HepG2 (cell line): ENCODE measurements at regions not wholly inside any gene's neighbourhood (a gene's known extent, or its start where the extent isn't known, plus 50 kb on each side); places are given as distances from the start of the nearest gene placed in this dataset.

Experiments used
- ATAC-seq: fragments of 200-7000 bp; cut with Tn5 transposase; 3 replicates; pipeline ENCODE4 v1.9.1; 2020; ENCODE audit warnings: mild to moderate bottlenecking, moderate library complexity
- BruUV-seq: library from RNA; stranded (reverse); fragments of 400-500 nt; replicated peaks from 2 replicates; lab custom pipeline; 2021; lab: Mats Ljungman, UMichigan
- CTCF ChIA-PET: fragments of 300-600 bp; formaldehyde crosslinking; extraction: SDS; loops from one replicate; lab custom pipeline; 2021; ENCODE audit warnings: low total read pairs, inconsistent platforms, low intra/inter-chr PET ratio; lab: Yijun Ruan, JAX
- POLR2A ChIA-PET: fragments of 350-600 bp; sonication (Branson Sonifier 250); formaldehyde crosslinking; loops from one replicate; lab custom pipeline; 2020; ENCODE audit warnings: antibody characterized with exemption, inconsistent platforms; lab: Yijun Ruan, JAX
- DNase-seq: peaks from one replicate; pipeline ENCODE4 v3.0.0-alpha.2; 2015; ENCODE audit warnings: low spot score
- FAIRE-seq: peaks from 3 replicates; lab custom pipeline; 2011; peaks lifted over from hg19 to GRCh38; lab: Jason Lieb, UNC
- H2AFZ ChIP-seq: one replicate; pipeline ENCODE4 v1.6.1; 2011; ENCODE audit warnings: low read length, inconsistent platforms
- H3K27ac ChIP-seq: fragments of 300-600 bp; 3 replicates; pipeline ENCODE4 v1.8.0; 2011; ENCODE audit warnings: mixed run types, mild to moderate bottlenecking, mixed read lengths, low read length, inconsistent platforms; ENCODE audit not compliant: insufficient read depth; ENCODE audit errors: extremely low read length
- H3K27me3 ChIP-seq, 2 experiments: fragments of 200-600 bp in 1 of 2; 2 replicates in 1 of 2; 3 replicates in 1 of 2; pipeline versions ENCODE4 v1.6.0 to v1.8.0; 2011; ENCODE audit warnings: low read length in 2 of 2, mild to moderate bottlenecking in 2 of 2, moderate library complexity in 2 of 2, inconsistent platforms in 1 of 2; ENCODE audit not compliant: insufficient read depth in 2 of 2, control insufficient read depth in 1 of 2
- H3K36me3 ChIP-seq, 2 experiments: fragments of 200-600 bp in 1 of 2; replicated peaks in 1 of 2; 2 replicates in 1 of 2; 3 replicates in 1 of 2; pipeline versions ENCODE4 v1.5.1 to v1.8.0; 2011; ENCODE audit warnings: low read length in 2 of 2, inconsistent platforms in 1 of 2; ENCODE audit not compliant: insufficient read depth in 2 of 2, control insufficient read depth in 1 of 2
- H3K4me1 ChIP-seq: 2 replicates; pipeline ENCODE4 v1.5.1; 2012; ENCODE audit warnings: low read length, inconsistent platforms; ENCODE audit not compliant: insufficient read depth
- H3K4me2 ChIP-seq: 2 replicates; pipeline ENCODE4 v1.6.0; 2011; ENCODE audit warnings: low read depth, low read length, inconsistent platforms
- H3K4me3 ChIP-seq, 3 experiments: fragments of 200-600 bp in 1 of 3; sonication (generic), shearing (Covaris generic) in 1 of 3; replicated peaks in 1 of 3; 2 replicates each; pipeline ENCODE4 v1.5.1; 2011 to 2016; ENCODE audit warnings: low read length in 3 of 3, inconsistent platforms in 2 of 3, low read depth in 2 of 3, mild to moderate bottlenecking in 2 of 3, control low read depth in 1 of 3, mixed read lengths in 1 of 3; ENCODE audit not compliant: insufficient read depth in 1 of 3
- H3K79me2 ChIP-seq: one replicate; pipeline ENCODE4 v1.6.1; 2011; ENCODE audit warnings: low read length, inconsistent platforms; ENCODE audit not compliant: insufficient read depth
- H3K9ac ChIP-seq: 2 replicates; pipeline ENCODE4 v1.6.0; 2011; ENCODE audit warnings: mild to moderate bottlenecking, low read depth, low read length, inconsistent platforms; ENCODE audit not compliant: insufficient read depth
- H3K9me3 ChIP-seq: 2 replicates; pipeline ENCODE4 v1.5.1; 2012; ENCODE audit warnings: mild to moderate bottlenecking, low read length
- H4K20me1 ChIP-seq: 2 replicates; pipeline ENCODE4 v1.6.0; 2011; ENCODE audit warnings: inconsistent platforms, mild to moderate bottlenecking, low read length, moderate library complexity; ENCODE audit not compliant: insufficient read depth
- GLMP ChIP-seq: sonication (generic); formaldehyde crosslinking; IDR thresholded peaks from 2 replicates; pipeline ENCODE4 v1.9.0; 2021; ENCODE audit warnings: missing genetic modification reagents, mild to moderate bottlenecking, borderline replicate concordance
- MTF1 ChIP-seq: sonication (generic); formaldehyde crosslinking; IDR thresholded peaks from 2 replicates; pipeline ENCODE4 v1.5.0; 2020; ENCODE audit warnings: missing genetic modification reagents
- NAIF1 ChIP-seq: sonication (generic); formaldehyde crosslinking; IDR thresholded peaks from 2 replicates; pipeline ENCODE4 v1.5.0; 2020; ENCODE audit warnings: mild to moderate bottlenecking, missing genetic modification reagents, borderline replicate concordance
- ZBTB10 ChIP-seq: sonication (generic); formaldehyde crosslinking; IDR thresholded peaks from 2 replicates; pipeline ENCODE4 v1.4.0; 2020; ENCODE audit warnings: missing genetic modification reagents, borderline replicate concordance
- ZFP36L2 ChIP-seq: sonication (generic); formaldehyde crosslinking; IDR thresholded peaks from 2 replicates; pipeline ENCODE4 v1.4.0; 2020; ENCODE audit warnings: missing genetic modification reagents
- ZNF136 ChIP-seq: sonication (generic); formaldehyde crosslinking; IDR thresholded peaks from 2 replicates; pipeline ENCODE4 v1.8.1; 2022; ENCODE audit warnings: low read depth, mild to moderate bottlenecking, moderate library complexity, missing genetic modification reagents
- ZNF251 ChIP-seq: sonication (generic); formaldehyde crosslinking; IDR thresholded peaks from 2 replicates; pipeline ENCODE4 v1.9.0; 2021; ENCODE audit warnings: mild to moderate bottlenecking, missing genetic modification reagents
- ZNF407 ChIP-seq: sonication (generic); formaldehyde crosslinking; IDR thresholded peaks from one replicate; pipeline ENCODE4 v1.5.1; 2020; ENCODE audit warnings: mild to moderate bottlenecking, missing genetic modification reagents; ENCODE audit errors: not compliant biosample characterization
- ZNF547 ChIP-seq: sonication (generic); formaldehyde crosslinking; IDR thresholded peaks from 2 replicates; pipeline ENCODE4 v1.5.1; 2020; ENCODE audit warnings: mild to moderate bottlenecking, missing genetic modification reagents
- ZNF607 ChIP-seq: sonication (generic); formaldehyde crosslinking; IDR thresholded peaks from 2 replicates; pipeline ENCODE4 v1.5.1; 2020; ENCODE audit warnings: missing genetic modification reagents, mild to moderate bottlenecking, borderline replicate concordance
- WGBS: methylation state at CpG from one replicate; pipeline ENCODE4 v1.1.6; 2017; ENCODE audit warnings: low lambda C conversion rate; 5-methylcytosine and 5-hydroxymethylcytosine counted together
- in situ Hi-C: cut with HindIII; loops from 2 replicates; pipeline ENCODE4 v1.10.0; 2017; ENCODE audit warnings: low pct_unique_long_range_greater_than_20kb; ENCODE audit not compliant: extremely low pct_ligation_motif_present
- intact Hi-C: fragments of 100-400 bp; cut with micrococcal nuclease; formaldehyde crosslinking; loops from one replicate; pipeline ENCODE4 v1.10.0; 2022; ENCODE audit not compliant: unreplicated experiment
- TF ChIP-seq, protein P1 (sequence below): sonication (generic); formaldehyde crosslinking; IDR thresholded peaks from 2 replicates; pipeline ENCODE4 v1.4.0; 2020; ENCODE audit warnings: missing genetic modification reagents

GRCh38 chr13:31433207-31433606 is 233.4 kb downstream of the B3GLCT start:
- WGBS: 11% methylated on average over 1 of the region's 1 CpG
- CTCF ChIA-PET: interaction anchor here (2.5 kb wide), 1 partner anchor 308 kb away, joined by 31 read pairs; no protein-coding TSS in a partner anchor
- Histone ChIP-seq H3K27me3 (peaks cover 0 to 10% of the 10 kb centered on the region in 2 experiments; a peak in 1 of 5 replicates), H3K79me2 (no peaks in the 10 kb centered on the region), H3K9ac (no peak overlapping the region), H3K27ac (no peak overlapping the region), H3K4me3 (no peak overlapping the region), H3K9me3 (no peaks in the 10 kb centered on the region), H2AFZ (no peak overlapping the region), H3K4me2 (no peak overlapping the region), H3K4me1 (no peaks in the 10 kb centered on the region), H3K36me3 (no peaks in the 10 kb centered on the region), H4K20me1 (no peaks in the 10 kb centered on the region)
- ATAC-seq: no peak
- intact Hi-C loops (no loop called here), in situ Hi-C loops (loop anchor here (5.0 kb wide), 1 partner anchor 309 kb away; no protein-coding TSS in a partner anchor)
- BruUV-seq: no TSS peak
- no peak for FAIRE-seq
- POLR2A ChIA-PET: no interaction called here
- no peak for DNase-seq
- TF ChIP-seq ZNF251 (CRISPR knock-in tag) (no peak), ZNF607 (CRISPR knock-in tag) (no peak), ZNF407 (CRISPR knock-in tag) (no peak), MTF1 (CRISPR knock-in tag) (no peak), ZNF547 (CRISPR knock-in tag) (no peak), GLMP (no peak), ZNF136 (CRISPR knock-in tag) (no peak), ZFP36L2 (CRISPR knock-in tag) (no peak), ZBTB10 (no peak), NAIF1 (CRISPR knock-in tag) (no peak)
- TF ChIP-seq, protein P1, sequence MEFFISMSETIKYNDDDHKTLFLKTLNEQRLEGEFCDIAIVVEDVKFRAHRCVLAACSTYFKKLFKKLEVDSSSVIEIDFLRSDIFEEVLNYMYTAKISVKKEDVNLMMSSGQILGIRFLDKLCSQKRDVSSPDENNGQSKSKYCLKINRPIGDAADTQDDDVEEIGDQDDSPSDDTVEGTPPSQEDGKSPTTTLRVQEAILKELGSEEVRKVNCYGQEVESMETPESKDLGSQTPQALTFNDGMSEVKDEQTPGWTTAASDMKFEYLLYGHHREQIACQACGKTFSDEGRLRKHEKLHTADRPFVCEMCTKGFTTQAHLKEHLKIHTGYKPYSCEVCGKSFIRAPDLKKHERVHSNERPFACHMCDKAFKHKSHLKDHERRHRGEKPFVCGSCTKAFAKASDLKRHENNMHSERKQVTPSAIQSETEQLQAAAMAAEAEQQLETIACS (CRISPR knock-in tag): no peak
